SK-N-SH treated with all-trans-retinoic acid at 6 μM for 48 hours (cell line): ENCODE measurements at regions not wholly inside any gene's neighbourhood (a gene's known extent, or its start where the extent isn't known, plus 50 kb on each side); places are given as distances from the start of the nearest gene placed in this dataset.

Experiments
- ESRRG ChIP-seq: fragments of 250-450 bp; sonication (Bioruptor Pico); IDR thresholded peaks from 2 replicates; pipeline ENCODE4 v1.6.1; 2021; ENCODE audit warnings: mild to moderate bottlenecking
- ISL1 ChIP-seq: fragments of 250-450 bp; sonication (Bioruptor Pico); IDR thresholded peaks from 2 replicates; pipeline ENCODE4 v2.1.2; 2022; ENCODE audit warnings: mild to moderate bottlenecking, moderate library complexity
- POU6F1 ChIP-seq: fragments of 250-450 bp; sonication (Bioruptor Pico); IDR thresholded peaks from 2 replicates; pipeline ENCODE4 v1.8.0; 2021; ENCODE audit warnings: low read depth, mild to moderate bottlenecking, moderate library complexity, borderline replicate concordance
- RARB ChIP-seq: fragments of 250-450 bp; sonication (Bioruptor Pico); IDR thresholded peaks from 2 replicates; pipeline ENCODE4 v1.8.0; 2021; ENCODE audit warnings: mild to moderate bottlenecking, moderate library complexity
- ZFP3 ChIP-seq: fragments of 250-450 bp; sonication (Bioruptor Pico); IDR thresholded peaks from 2 replicates; pipeline ENCODE4 v1.5.0; 2020; ENCODE audit warnings: mild to moderate bottlenecking, moderate library complexity

GRCh38 chr1:108316545-108316944 lies 72.7 kb upstream of the NBPF4 start:
- TF ChIP-seq RARB (CRISPR knock-in tag), result no peak
- no peak for TF ChIP-seq ZFP3 (CRISPR knock-in tag)
- TF ChIP-seq ISL1, result no peak
- no peak for TF ChIP-seq POU6F1
- TF ChIP-seq ESRRG (CRISPR knock-in tag), result no peak
